HG02884 (cell line): ENCODE measurements at regions not wholly inside any gene's neighbourhood (a gene's known extent, or its start where the extent isn't known, plus 50 kb on each side); places are given as distances from the start of the nearest gene placed in this dataset.

Source experiments
- ATAC-seq: cut with Tn5 transposase; IDR thresholded peaks from one replicate; pipeline ENCODE4 v1.9.1; 2021; ENCODE audit warnings: mild to moderate bottlenecking, moderate library complexity; ENCODE audit not compliant: unreplicated experiment

GRCh38 chr1:95415146-95415545 is 181.1 kb downstream of the RWDD3 start:
- ATAC-seq, result no peak

- ATAC-seq, result no peak
Measured at GRCh38 chr1:95426772-95427171, 192.8 kb downstream of the RWDD3 start.

GRCh38 chr1:95427525-95427924 is 193.5 kb downstream of the RWDD3 start:
- ATAC-seq, result no peak

GRCh38 chr1:95431235-95431634 is 197.2 kb downstream of the RWDD3 start:
- ATAC-seq, result no peak

- no peak for ATAC-seq
Measured at GRCh38 chr1:95435611-95436010, 201.6 kb downstream of the RWDD3 start.

- ATAC-seq, result no peak
Measured at GRCh38 chr1:95437011-95437410, 203.0 kb downstream of the RWDD3 start.

GRCh38 chr1:95437781-95438180 is 203.8 kb downstream of the RWDD3 start:
- no peak for ATAC-seq

- no peak for ATAC-seq
Measured at GRCh38 chr1:95438218-95438948, 204.4 kb downstream of the RWDD3 start.

GRCh38 chr1:95440511-95440910 is 206.5 kb downstream of the RWDD3 start:
- no peak for ATAC-seq

GRCh38 chr1:95449516-95449915 is 215.5 kb downstream of the RWDD3 start:
- no peak for ATAC-seq

GRCh38 chr1:95451054-95451453 is 217.0 kb downstream of the RWDD3 start:
- ATAC-seq, result no peak

- ATAC-seq, result no peak
Measured at GRCh38 chr1:95451904-95452303, 217.9 kb downstream of the RWDD3 start.

GRCh38 chr1:95453053-95453452 is 219.0 kb downstream of the RWDD3 start:
- ATAC-seq, result no peak

- no peak for ATAC-seq
Measured at GRCh38 chr1:95467036-95467435, 233.0 kb downstream of the RWDD3 start.

GRCh38 chr1:95475686-95476457 is 241.9 kb downstream of the RWDD3 start:
- no peak for ATAC-seq

GRCh38 chr1:95496307-95496706 is 262.3 kb downstream of the RWDD3 start:
- ATAC-seq, result no peak

GRCh38 chr1:95496773-95497172 is 262.8 kb downstream of the RWDD3 start:
- ATAC-seq, result no peak

GRCh38 chr1:95497566-95497965 is 263.6 kb downstream of the RWDD3 start:
- ATAC-seq, result no peak

GRCh38 chr1:95503278-95504030 is 269.4 kb downstream of the RWDD3 start:
- no peak for ATAC-seq

GRCh38 chr1:95504321-95504720 is 270.3 kb downstream of the RWDD3 start:
- no peak for ATAC-seq

- ATAC-seq, result no peak
Measured at GRCh38 chr1:95506736-95507414, 272.9 kb downstream of the RWDD3 start.
